ENCODE measurements at regions not wholly inside any gene's neighbourhood (a gene's known extent, or its start where the extent isn't known, plus 50 kb on each side); places are given as distances from the start of the nearest gene placed in this dataset.

- TF ChIP-seq CTCF (IDR thresholded peaks at IDR 0.05) = no peak
- no peak for TF ChIP-seq POLR2A (IDR thresholded peaks at IDR 0.05)
Measured at GRCh38 chr2:226623587-226624368, 175.8 kb downstream of the IRS1 start.
